GM23338 (cell line): ENCODE measurements at regions not wholly inside any gene's neighbourhood (a gene's known extent, or its start where the extent isn't known, plus 50 kb on each side); places are given as distances from the start of the nearest gene placed in this dataset.

ENCODE experiments used
- ATAC-seq: fragments of 200-7000 bp; cut with Tn5 transposase; 3 replicates; pipeline ENCODE4 v1.9.1; 2020
- DNase-seq: peaks from one replicate; pipeline ENCODE4 v3.0.0-alpha.2; 2015; ENCODE audit warnings: low spot score
- H2AFZ ChIP-seq: fragments of 200-600 bp; sonication (generic); 2 replicates; pipeline ENCODE4 v1.8.0; 2016; ENCODE audit warnings: antibody characterized with exemption, mild to moderate bottlenecking, moderate library complexity
- H3F3A ChIP-seq: fragments of 200-600 bp; sonication (generic); replicated peaks from 2 replicates; pipeline ENCODE4 v1.8.0; 2017; ENCODE audit warnings: antibody characterized with exemption, mixed run types, low read depth
- H3K27ac ChIP-seq: fragments of 200-600 bp; sonication (generic); 2 replicates; pipeline ENCODE4 v1.6.1; 2016; ENCODE audit warnings: low read depth
- H3K27me3 ChIP-seq: fragments of 200-600 bp; sonication (generic); 2 replicates; pipeline ENCODE4 v1.8.0; 2016; ENCODE audit warnings: mild to moderate bottlenecking, mixed run types, moderate library complexity; ENCODE audit not compliant: insufficient read depth
- H3K36me3 ChIP-seq: fragments of 200-600 bp; sonication (generic); 2 replicates; pipeline ENCODE4 v1.8.0; 2016; ENCODE audit warnings: mild to moderate bottlenecking; ENCODE audit not compliant: insufficient read depth
- H3K4me1 ChIP-seq: fragments of 200-600 bp; sonication (generic); 2 replicates; pipeline ENCODE4 v1.8.0; 2016; ENCODE audit warnings: mild to moderate bottlenecking, moderate library complexity; ENCODE audit not compliant: insufficient read depth
- H3K4me2 ChIP-seq: fragments of 200-600 bp; sonication (generic); 2 replicates; pipeline ENCODE4 v1.7.1; 2017; ENCODE audit warnings: mixed run types
- H3K4me3 ChIP-seq: fragments of 200-600 bp; sonication (generic); 2 replicates; pipeline ENCODE4 v1.6.1; 2016; ENCODE audit warnings: mixed run types
- H3K79me2 ChIP-seq: fragments of 200-600 bp; sonication (generic); replicated peaks from 2 replicates; pipeline ENCODE4 v1.8.0; 2017; ENCODE audit warnings: mild to moderate bottlenecking; ENCODE audit not compliant: insufficient read depth
- H3K9me2 ChIP-seq: fragments of 200-600 bp; sonication (generic); 2 replicates; pipeline ENCODE4 v1.8.0; 2017; ENCODE audit not compliant: insufficient read depth
- H4K20me1 ChIP-seq: fragments of 200-600 bp; sonication (generic); replicated peaks from 2 replicates; pipeline ENCODE4 v1.8.0; 2017; ENCODE audit warnings: mild to moderate bottlenecking; ENCODE audit not compliant: insufficient read depth
- H3K27ac Mint-ChIP-seq: 2 replicates; pipeline ENCODE4 v1.8.0; 2020; ENCODE audit warnings: inconsistent platforms, mild to moderate bottlenecking, moderate library complexity, mixed read lengths
- H3K27me3 Mint-ChIP-seq: 3 replicates; pipeline ENCODE4 v1.8.0; 2022; ENCODE audit warnings: low read depth, mild to moderate bottlenecking, moderate library complexity, mixed read lengths, inconsistent platforms; ENCODE audit not compliant: insufficient read depth, poor library complexity
- H3K36me3 Mint-ChIP-seq: 3 replicates; pipeline ENCODE4 v1.8.0; 2021; ENCODE audit warnings: low read depth, mild to moderate bottlenecking, inconsistent platforms, moderate library complexity, mixed read lengths
- H3K4me1 Mint-ChIP-seq: 3 replicates; pipeline ENCODE4 v1.8.0; 2020; ENCODE audit warnings: mild to moderate bottlenecking, inconsistent platforms, mixed read lengths
- H3K4me3 Mint-ChIP-seq: 3 replicates; pipeline ENCODE4 v1.8.0; 2021; ENCODE audit warnings: moderate library complexity, mild to moderate bottlenecking, inconsistent platforms, mixed read lengths
- H3K9me3 Mint-ChIP-seq: 3 replicates; pipeline ENCODE4 v1.8.0; 2020; ENCODE audit warnings: moderate library complexity, mild to moderate bottlenecking, inconsistent platforms, mixed read lengths
- CREB1 ChIP-seq: fragments of 250-450 bp; sonication (Bioruptor Pico); IDR thresholded peaks from 2 replicates; pipeline ENCODE4 v1.5.0; 2020; ENCODE audit warnings: low read depth, mild to moderate bottlenecking, moderate library complexity
- EZH2 ChIP-seq: fragments of 200-600 bp; sonication (generic); IDR thresholded peaks from one replicate; pipeline ENCODE4 v1.8.0; 2017; ENCODE audit warnings: antibody characterized with exemption, mild to moderate bottlenecking, low read depth; ENCODE audit not compliant: unreplicated experiment
- EZH2phosphoT487 ChIP-seq: fragments of 200-600 bp; sonication (generic); IDR thresholded peaks from one replicate; pipeline ENCODE4 v1.8.1; 2018; ENCODE audit warnings: antibody characterized with exemption; ENCODE audit not compliant: unreplicated experiment
- JUNB ChIP-seq: IDR thresholded peaks from one replicate; pipeline ENCODE4 v1.6.1; 2016; ENCODE audit warnings: antibody characterized with exemption; ENCODE audit not compliant: unreplicated experiment
- NANOG ChIP-seq: IDR thresholded peaks from 2 replicates; pipeline ENCODE4 v1.6.1; 2016; ENCODE audit warnings: antibody characterized with exemption, borderline replicate concordance
- POLR2AphosphoS5 ChIP-seq: IDR thresholded peaks from 2 replicates; pipeline ENCODE4 v1.6.1; 2016; ENCODE audit warnings: antibody characterized with exemption, low read depth
- STAT1 ChIP-seq: IDR thresholded peaks from one replicate; pipeline ENCODE4 v1.6.1; 2016; ENCODE audit warnings: antibody characterized with exemption; ENCODE audit not compliant: unreplicated experiment
- ZNF114 ChIP-seq: fragments of 250-450 bp; sonication (Bioruptor Pico); IDR thresholded peaks from 2 replicates; pipeline ENCODE4 v1.5.0; 2020; ENCODE audit warnings: mild to moderate bottlenecking, moderate library complexity
- ZNF331 ChIP-seq: fragments of 250-450 bp; sonication (Bioruptor Pico); IDR thresholded peaks from 2 replicates; pipeline ENCODE4 v1.5.0; 2020; ENCODE audit warnings: low read depth, mild to moderate bottlenecking, moderate library complexity
- TF ChIP-seq, protein P1 (sequence below), 2 experiments: fragments of 200-600 bp in 1 of 2; sonication (generic) in 1 of 2; conservative IDR thresholded peaks; 2 replicates each; pipeline versions ENCODE4 v1.5.1 to v1.6.1; 2016 to 2017; ENCODE audit warnings: antibody characterized with exemption in 2 of 2, low read depth in 2 of 2, mild to moderate bottlenecking in 2 of 2, moderate library complexity in 1 of 2
- TF ChIP-seq, protein P2 (sequence below): IDR thresholded peaks from 2 replicates; pipeline ENCODE4 v1.6.1; 2016; ENCODE audit warnings: antibody characterized with exemption
- TF ChIP-seq, protein P3 (sequence below): fragments of 250-450 bp; sonication (Bioruptor Pico); IDR thresholded peaks from 2 replicates; pipeline ENCODE4 v1.5.0; 2020; ENCODE audit warnings: mild to moderate bottlenecking, moderate library complexity
- TF ChIP-seq, protein P4 (sequence below): IDR thresholded peaks from one replicate; pipeline ENCODE4 v1.6.1; 2018; ENCODE audit warnings: antibody characterized with exemption; ENCODE audit not compliant: unreplicated experiment

DNA sequence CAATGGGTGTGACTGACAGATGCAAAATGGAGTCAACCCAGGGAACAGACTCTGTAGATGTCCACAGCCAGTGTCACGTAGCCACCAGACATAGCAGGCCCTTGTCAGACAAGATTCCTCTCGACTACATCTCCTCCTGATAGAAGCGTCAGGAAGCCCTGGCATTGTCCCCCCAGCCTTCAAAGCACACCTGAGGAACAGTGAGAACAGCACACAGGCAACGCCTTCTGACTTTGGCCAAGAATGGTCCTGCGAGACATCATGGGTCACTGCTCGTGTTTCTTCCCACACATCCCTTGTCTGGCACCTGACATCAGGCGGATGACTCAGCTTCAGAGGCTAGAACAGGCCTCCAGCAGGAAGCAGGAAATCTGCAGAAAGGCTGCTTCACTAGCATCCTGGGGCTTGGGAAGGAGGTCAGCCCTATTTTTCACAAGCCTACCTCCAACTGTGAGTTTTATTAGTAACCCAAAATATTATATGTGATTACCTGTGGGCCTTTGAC, 52.8 kb upstream of the GPR26 start:
- no peaks in the 10 kb centered on the region for H3K27me3 Mint-ChIP-seq
- DNase-seq = no peak
- TF ChIP-seq EZH2 = no peak
- no peak for TF ChIP-seq JUNB
- TF ChIP-seq, protein P1, sequence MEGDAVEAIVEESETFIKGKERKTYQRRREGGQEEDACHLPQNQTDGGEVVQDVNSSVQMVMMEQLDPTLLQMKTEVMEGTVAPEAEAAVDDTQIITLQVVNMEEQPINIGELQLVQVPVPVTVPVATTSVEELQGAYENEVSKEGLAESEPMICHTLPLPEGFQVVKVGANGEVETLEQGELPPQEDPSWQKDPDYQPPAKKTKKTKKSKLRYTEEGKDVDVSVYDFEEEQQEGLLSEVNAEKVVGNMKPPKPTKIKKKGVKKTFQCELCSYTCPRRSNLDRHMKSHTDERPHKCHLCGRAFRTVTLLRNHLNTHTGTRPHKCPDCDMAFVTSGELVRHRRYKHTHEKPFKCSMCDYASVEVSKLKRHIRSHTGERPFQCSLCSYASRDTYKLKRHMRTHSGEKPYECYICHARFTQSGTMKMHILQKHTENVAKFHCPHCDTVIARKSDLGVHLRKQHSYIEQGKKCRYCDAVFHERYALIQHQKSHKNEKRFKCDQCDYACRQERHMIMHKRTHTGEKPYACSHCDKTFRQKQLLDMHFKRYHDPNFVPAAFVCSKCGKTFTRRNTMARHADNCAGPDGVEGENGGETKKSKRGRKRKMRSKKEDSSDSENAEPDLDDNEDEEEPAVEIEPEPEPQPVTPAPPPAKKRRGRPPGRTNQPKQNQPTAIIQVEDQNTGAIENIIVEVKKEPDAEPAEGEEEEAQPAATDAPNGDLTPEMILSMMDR (conservative IDR thresholded peaks at IDR 0.05; ENCODE audit: low read depth in 2 of 2) = no peak
- TF ChIP-seq, protein P2, sequence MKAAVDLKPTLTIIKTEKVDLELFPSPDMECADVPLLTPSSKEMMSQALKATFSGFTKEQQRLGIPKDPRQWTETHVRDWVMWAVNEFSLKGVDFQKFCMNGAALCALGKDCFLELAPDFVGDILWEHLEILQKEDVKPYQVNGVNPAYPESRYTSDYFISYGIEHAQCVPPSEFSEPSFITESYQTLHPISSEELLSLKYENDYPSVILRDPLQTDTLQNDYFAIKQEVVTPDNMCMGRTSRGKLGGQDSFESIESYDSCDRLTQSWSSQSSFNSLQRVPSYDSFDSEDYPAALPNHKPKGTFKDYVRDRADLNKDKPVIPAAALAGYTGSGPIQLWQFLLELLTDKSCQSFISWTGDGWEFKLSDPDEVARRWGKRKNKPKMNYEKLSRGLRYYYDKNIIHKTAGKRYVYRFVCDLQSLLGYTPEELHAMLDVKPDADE = no peak
- no peak for TF ChIP-seq CREB1 (CRISPR knock-in tag)
- TF ChIP-seq POLR2AphosphoS5 = no peak
- no peak for TF ChIP-seq STAT1
- TF ChIP-seq EZH2phosphoT487 = no peak
- no peak for TF ChIP-seq ZNF331 (CRISPR knock-in tag)
- TF ChIP-seq, protein P3, sequence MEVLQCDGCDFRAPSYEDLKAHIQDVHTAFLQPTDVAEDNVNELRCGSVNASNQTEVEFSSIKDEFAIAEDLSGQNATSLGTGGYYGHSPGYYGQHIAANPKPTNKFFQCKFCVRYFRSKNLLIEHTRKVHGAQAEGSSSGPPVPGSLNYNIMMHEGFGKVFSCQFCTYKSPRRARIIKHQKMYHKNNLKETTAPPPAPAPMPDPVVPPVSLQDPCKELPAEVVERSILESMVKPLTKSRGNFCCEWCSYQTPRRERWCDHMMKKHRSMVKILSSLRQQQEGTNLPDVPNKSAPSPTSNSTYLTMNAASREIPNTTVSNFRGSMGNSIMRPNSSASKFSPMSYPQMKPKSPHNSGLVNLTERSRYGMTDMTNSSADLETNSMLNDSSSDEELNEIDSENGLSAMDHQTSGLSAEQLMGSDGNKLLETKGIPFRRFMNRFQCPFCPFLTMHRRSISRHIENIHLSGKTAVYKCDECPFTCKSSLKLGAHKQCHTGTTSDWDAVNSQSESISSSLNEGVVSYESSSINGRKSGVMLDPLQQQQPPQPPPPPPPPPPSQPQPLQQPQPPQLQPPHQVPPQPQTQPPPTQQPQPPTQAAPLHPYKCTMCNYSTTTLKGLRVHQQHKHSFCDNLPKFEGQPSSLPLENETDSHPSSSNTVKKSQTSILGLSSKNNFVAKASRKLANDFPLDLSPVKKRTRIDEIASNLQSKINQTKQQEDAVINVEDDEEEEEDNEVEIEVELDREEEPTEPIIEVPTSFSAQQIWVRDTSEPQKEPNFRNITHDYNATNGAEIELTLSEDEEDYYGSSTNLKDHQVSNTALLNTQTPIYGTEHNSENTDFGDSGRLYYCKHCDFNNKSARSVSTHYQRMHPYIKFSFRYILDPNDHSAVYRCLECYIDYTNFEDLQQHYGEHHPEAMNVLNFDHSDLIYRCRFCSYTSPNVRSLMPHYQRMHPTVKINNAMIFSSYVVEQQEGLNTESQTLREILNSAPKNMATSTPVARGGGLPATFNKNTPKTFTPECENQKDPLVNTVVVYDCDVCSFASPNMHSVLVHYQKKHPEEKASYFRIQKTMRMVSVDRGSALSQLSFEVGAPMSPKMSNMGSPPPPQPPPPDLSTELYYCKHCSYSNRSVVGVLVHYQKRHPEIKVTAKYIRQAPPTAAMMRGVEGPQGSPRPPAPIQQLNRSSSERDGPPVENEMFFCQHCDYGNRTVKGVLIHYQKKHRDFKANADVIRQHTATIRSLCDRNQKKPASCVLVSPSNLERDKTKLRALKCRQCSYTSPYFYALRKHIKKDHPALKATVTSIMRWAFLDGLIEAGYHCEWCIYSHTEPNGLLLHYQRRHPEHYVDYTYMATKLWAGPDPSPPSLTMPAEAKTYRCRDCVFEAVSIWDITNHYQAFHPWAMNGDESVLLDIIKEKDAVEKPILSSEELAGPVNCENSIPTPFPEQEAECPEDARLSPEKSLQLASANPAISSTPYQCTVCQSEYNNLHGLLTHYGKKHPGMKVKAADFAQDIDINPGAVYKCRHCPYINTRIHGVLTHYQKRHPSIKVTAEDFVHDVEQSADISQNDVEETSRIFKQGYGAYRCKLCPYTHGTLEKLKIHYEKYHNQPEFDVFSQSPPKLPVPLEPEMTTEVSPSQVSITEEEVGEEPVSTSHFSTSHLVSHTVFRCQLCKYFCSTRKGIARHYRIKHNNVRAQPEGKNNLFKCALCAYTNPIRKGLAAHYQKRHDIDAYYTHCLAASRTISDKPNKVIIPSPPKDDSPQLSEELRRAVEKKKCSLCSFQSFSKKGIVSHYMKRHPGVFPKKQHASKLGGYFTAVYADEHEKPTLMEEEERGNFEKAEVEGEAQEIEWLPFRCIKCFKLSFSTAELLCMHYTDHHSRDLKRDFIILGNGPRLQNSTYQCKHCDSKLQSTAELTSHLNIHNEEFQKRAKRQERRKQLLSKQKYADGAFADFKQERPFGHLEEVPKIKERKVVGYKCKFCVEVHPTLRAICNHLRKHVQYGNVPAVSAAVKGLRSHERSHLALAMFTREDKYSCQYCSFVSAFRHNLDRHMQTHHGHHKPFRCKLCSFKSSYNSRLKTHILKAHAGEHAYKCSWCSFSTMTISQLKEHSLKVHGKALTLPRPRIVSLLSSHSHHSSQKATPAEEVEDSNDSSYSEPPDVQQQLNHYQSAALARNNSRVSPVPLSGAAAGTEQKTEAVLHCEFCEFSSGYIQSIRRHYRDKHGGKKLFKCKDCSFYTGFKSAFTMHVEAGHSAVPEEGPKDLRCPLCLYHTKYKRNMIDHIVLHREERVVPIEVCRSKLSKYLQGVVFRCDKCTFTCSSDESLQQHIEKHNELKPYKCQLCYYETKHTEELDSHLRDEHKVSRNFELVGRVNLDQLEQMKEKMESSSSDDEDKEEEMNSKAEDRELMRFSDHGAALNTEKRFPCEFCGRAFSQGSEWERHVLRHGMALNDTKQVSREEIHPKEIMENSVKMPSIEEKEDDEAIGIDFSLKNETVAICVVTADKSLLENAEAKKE = no peak
- no peak for TF ChIP-seq ZNF114 (CRISPR knock-in tag)
- no peak for TF ChIP-seq NANOG
- TF ChIP-seq, protein P4, sequence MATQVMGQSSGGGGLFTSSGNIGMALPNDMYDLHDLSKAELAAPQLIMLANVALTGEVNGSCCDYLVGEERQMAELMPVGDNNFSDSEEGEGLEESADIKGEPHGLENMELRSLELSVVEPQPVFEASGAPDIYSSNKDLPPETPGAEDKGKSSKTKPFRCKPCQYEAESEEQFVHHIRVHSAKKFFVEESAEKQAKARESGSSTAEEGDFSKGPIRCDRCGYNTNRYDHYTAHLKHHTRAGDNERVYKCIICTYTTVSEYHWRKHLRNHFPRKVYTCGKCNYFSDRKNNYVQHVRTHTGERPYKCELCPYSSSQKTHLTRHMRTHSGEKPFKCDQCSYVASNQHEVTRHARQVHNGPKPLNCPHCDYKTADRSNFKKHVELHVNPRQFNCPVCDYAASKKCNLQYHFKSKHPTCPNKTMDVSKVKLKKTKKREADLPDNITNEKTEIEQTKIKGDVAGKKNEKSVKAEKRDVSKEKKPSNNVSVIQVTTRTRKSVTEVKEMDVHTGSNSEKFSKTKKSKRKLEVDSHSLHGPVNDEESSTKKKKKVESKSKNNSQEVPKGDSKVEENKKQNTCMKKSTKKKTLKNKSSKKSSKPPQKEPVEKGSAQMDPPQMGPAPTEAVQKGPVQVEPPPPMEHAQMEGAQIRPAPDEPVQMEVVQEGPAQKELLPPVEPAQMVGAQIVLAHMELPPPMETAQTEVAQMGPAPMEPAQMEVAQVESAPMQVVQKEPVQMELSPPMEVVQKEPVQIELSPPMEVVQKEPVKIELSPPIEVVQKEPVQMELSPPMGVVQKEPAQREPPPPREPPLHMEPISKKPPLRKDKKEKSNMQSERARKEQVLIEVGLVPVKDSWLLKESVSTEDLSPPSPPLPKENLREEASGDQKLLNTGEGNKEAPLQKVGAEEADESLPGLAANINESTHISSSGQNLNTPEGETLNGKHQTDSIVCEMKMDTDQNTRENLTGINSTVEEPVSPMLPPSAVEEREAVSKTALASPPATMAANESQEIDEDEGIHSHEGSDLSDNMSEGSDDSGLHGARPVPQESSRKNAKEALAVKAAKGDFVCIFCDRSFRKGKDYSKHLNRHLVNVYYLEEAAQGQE = no peak

More for the DNA sequence above, 52.8 kb upstream of the GPR26 start:
- H4K20me1 ChIP-seq = peaks cover 4% of the 10 kb centered on the region; the same call in 1 of the 2 replicates
- H3F3A ChIP-seq = no peaks in the 10 kb centered on the region
- no peak overlapping the region for H3K4me3 ChIP-seq
- no peaks in the 10 kb centered on the region for H3K79me2 ChIP-seq
- Mint-ChIP-seq H3K4me1 (peaks cover 8% of the 10 kb centered on the region; the same call in 2 of the 3 replicates), H3K27ac (no peak overlapping the region), H3K36me3 (no peaks in the 10 kb centered on the region), H3K9me3 (no peaks in the 10 kb centered on the region), H3K4me3 (no peak overlapping the region)
- no peak overlapping the region for H2AFZ ChIP-seq
- H3K4me2 ChIP-seq = no peak overlapping the region
- ATAC-seq = no peak
- H3K27me3 ChIP-seq = no peaks in the 10 kb centered on the region
- H3K9me2 ChIP-seq = 0 out of 2 replicates have a peak, but pooled peaks cover 2% of the 10 kb centered on the region
- peaks cover 10% of the 10 kb centered on the region for H3K4me1 ChIP-seq
- no peak overlapping the region for H3K27ac ChIP-seq
- H3K36me3 ChIP-seq = no peaks in the 10 kb centered on the region
